ENCODE measurements at regions not wholly inside any gene's neighbourhood (a gene's known extent, or its start where the extent isn't known, plus 50 kb on each side); places are given as distances from the start of the nearest gene placed in this dataset.
"Not testable (repeated sequence)": the region's sequence is repeated elsewhere in the genome, so short reads cannot be mapped to it uniquely, and the experiment has no call there.

GRCh38 chr17:74115586-74115985 is 87.9 kb upstream of the RPL38 start:
- no peak for DNase-seq (ENCODE audit: low spot score)

- DNase-seq (ENCODE audit: low spot score) = no peak
Measured at GRCh38 chr17:74116087-74116717, 87.3 kb upstream of the RPL38 start.

GRCh38 chr17:74117087-74117698 is 86.3 kb upstream of the RPL38 start:
- DNase-seq (ENCODE audit: low spot score) = no peak

GRCh38 chr17:74117999-74118421 is 85.5 kb upstream of the RPL38 start:
- DNase-seq (ENCODE audit: low spot score) = no peak

- no peak for DNase-seq (ENCODE audit: low spot score)
Measured at GRCh38 chr17:74118504-74118903, 85.0 kb upstream of the RPL38 start.

GRCh38 chr17:74119049-74119580 is 84.4 kb upstream of the RPL38 start:
- no peak for DNase-seq (ENCODE audit: low spot score)

GRCh38 chr17:74119965-74120364 is 83.5 kb upstream of the RPL38 start:
- DNase-seq (ENCODE audit: low spot score) = no peak

GRCh38 chr17:74123350-74123749 is 80.1 kb upstream of the RPL38 start:
- no peak for DNase-seq (ENCODE audit: low spot score)

- no peak for DNase-seq (ENCODE audit: low spot score)
Measured at GRCh38 chr17:74123866-74124444, 79.5 kb upstream of the RPL38 start.

- DNase-seq (ENCODE audit: low spot score) = no peak
Measured at GRCh38 chr17:74125156-74125555, 78.3 kb upstream of the RPL38 start.

GRCh38 chr17:74126179-74126900 is 77.1 kb upstream of the RPL38 start:
- DNase-seq (ENCODE audit: low spot score) = no peak

GRCh38 chr17:74126959-74127358 is 76.5 kb upstream of the RPL38 start:
- DNase-seq (ENCODE audit: low spot score) = no peak

- no peak for DNase-seq (ENCODE audit: low spot score)
Measured at GRCh38 chr17:74128456-74129211, 74.8 kb upstream of the RPL38 start.

- not testable (repeated sequence) for DNase-seq (ENCODE audit: low spot score)
Measured at GRCh38 chr17:74129800-74130199, 73.7 kb upstream of the RPL38 start.

GRCh38 chr17:74130276-74130675 is 73.2 kb upstream of the RPL38 start:
- DNase-seq (ENCODE audit: low spot score) = no peak

- DNase-seq (ENCODE audit: low spot score) = no peak
Measured at GRCh38 chr17:74130841-74131240, 72.6 kb upstream of the RPL38 start.

- no peak for DNase-seq (ENCODE audit: low spot score)
Measured at GRCh38 chr17:74132354-74132753, 71.1 kb upstream of the RPL38 start.

- DNase-seq (ENCODE audit: low spot score) = no peak
Measured at GRCh38 chr17:74133740-74134139, 69.7 kb upstream of the RPL38 start.

GRCh38 chr17:74134234-74134633 is 69.2 kb upstream of the RPL38 start:
- not testable (repeated sequence) for DNase-seq (ENCODE audit: low spot score)

GRCh38 chr17:74134991-74135390 is 68.5 kb upstream of the RPL38 start:
- DNase-seq (ENCODE audit: low spot score) = no peak

GRCh38 chr17:74135391-74136167 is 67.9 kb upstream of the RPL38 start:
- no peak for DNase-seq (ENCODE audit: low spot score)

Data from HuH-7.5 (cell line).